IMR-90 (cell line): ENCODE measurements at regions not wholly inside any gene's neighbourhood (a gene's known extent, or its start where the extent isn't known, plus 50 kb on each side); places are given as distances from the start of the nearest gene placed in this dataset.

Experiments
- ATAC-seq: fragments of 200-7000 bp; cut with Tn5 transposase; 2 replicates; pipeline ENCODE4 v1.9.1; 2020; ENCODE audit warnings: low read depth, mild to moderate bottlenecking, moderate library complexity
- BruUV-seq: library from RNA; stranded (reverse); fragments of 400-500 nt; replicated peaks from 2 replicates; lab custom pipeline; 2021; lab: Mats Ljungman, UMichigan
- CTCF ChIA-PET: fragments of 300-600 bp; formaldehyde crosslinking; extraction: SDS; loops from one replicate; lab custom pipeline; 2021; ENCODE audit warnings: antibody characterized with exemption; lab: Yijun Ruan, JAX
- POLR2A ChIA-PET: fragments of 300-600 bp; sonication (Branson Sonifier 250); formaldehyde crosslinking; loops from one replicate; lab custom pipeline; 2022; ENCODE audit warnings: antibody characterized with exemption; ENCODE audit not compliant: unreplicated experiment; lab: Charles Lee
- DNase-seq: peaks from one replicate; pipeline ENCODE4 v3.0.0; 2013
- H2AFZ ChIP-seq: replicated peaks from 2 replicates; pipeline ENCODE3; 2013; ENCODE audit warnings: low read length, mild to moderate bottlenecking; ENCODE audit not compliant: poor library complexity
- H2AK5ac ChIP-seq: 2 replicates; pipeline ENCODE4 v1.6.1; 2013; ENCODE audit warnings: low read depth, low read length, inconsistent platforms
- H2AK9ac ChIP-seq: replicated peaks from 2 replicates; pipeline ENCODE3; 2013; ENCODE audit warnings: mild to moderate bottlenecking, low read depth, low read length, moderate library complexity; ENCODE audit not compliant: poor library complexity
- H2BK120ac ChIP-seq: 2 replicates; pipeline ENCODE4 v1.6.1; 2013; ENCODE audit warnings: low read depth, low read length, inconsistent platforms
- H2BK15ac ChIP-seq: 3 replicates; pipeline ENCODE4 v1.6.1; 2013; ENCODE audit warnings: low read depth, low read length, inconsistent platforms
- H2BK20ac ChIP-seq: 2 replicates; pipeline ENCODE4 v1.6.1; 2013; ENCODE audit warnings: low read depth, mild to moderate bottlenecking, inconsistent platforms, low read length, moderate library complexity
- H2BK5ac ChIP-seq: 2 replicates; pipeline ENCODE4 v1.6.1; 2013; ENCODE audit warnings: mild to moderate bottlenecking, low read depth, low read length, inconsistent platforms; ENCODE audit not compliant: poor library complexity, severe bottlenecking
- H3K14ac ChIP-seq: replicated peaks from 2 replicates; pipeline ENCODE4 v1.6.1; 2013; ENCODE audit warnings: low read depth, low read length, inconsistent platforms
- H3K18ac ChIP-seq: 2 replicates; pipeline ENCODE4 v1.6.1; 2013; ENCODE audit warnings: low read depth, low read length, control low read depth
- H3K23ac ChIP-seq: 2 replicates; pipeline ENCODE4 v1.6.1; 2013; ENCODE audit warnings: low read depth, low read length, inconsistent platforms
- H3K27ac ChIP-seq: 2 replicates; pipeline ENCODE4 v1.5.1; 2013; ENCODE audit warnings: mild to moderate bottlenecking, control low read depth, low read length; ENCODE audit not compliant: insufficient read depth
- H3K27me3 ChIP-seq: 2 replicates; pipeline ENCODE4 v1.6.1; 2013; ENCODE audit warnings: low read length; ENCODE audit not compliant: control insufficient read depth, insufficient read depth
- H3K36me3 ChIP-seq: 2 replicates; pipeline ENCODE4 v1.6.1; 2013; ENCODE audit warnings: low read length, mixed read lengths; ENCODE audit not compliant: control insufficient read depth, insufficient read depth
- H3K4ac ChIP-seq: 2 replicates; pipeline ENCODE4 v1.6.1; 2013; ENCODE audit warnings: low read depth, low read length, inconsistent platforms
- H3K4me1 ChIP-seq: 2 replicates; pipeline ENCODE4 v1.6.1; 2013; ENCODE audit warnings: low read length, mixed read lengths; ENCODE audit not compliant: control insufficient read depth, insufficient read depth
- H3K4me2 ChIP-seq: 2 replicates; pipeline ENCODE4 v1.6.1; 2013; ENCODE audit warnings: low read depth, mild to moderate bottlenecking, control low read depth, low read length, moderate library complexity
- H3K4me3 ChIP-seq: 2 replicates; pipeline ENCODE4 v1.5.1; 2013; ENCODE audit warnings: low read depth, mild to moderate bottlenecking, control low read depth, low read length, moderate library complexity; ENCODE audit not compliant: insufficient read depth
- H3K56ac ChIP-seq: 2 replicates; pipeline ENCODE4 v1.6.1; 2013; ENCODE audit warnings: low read length, inconsistent platforms; ENCODE audit not compliant: insufficient read depth; ENCODE audit errors: extremely low read depth
- H3K79me1 ChIP-seq, 2 experiments: 2 replicates each; pipeline ENCODE4 v1.6.1; 2013; ENCODE audit warnings: low read length in 2 of 2, inconsistent platforms in 1 of 2, low read depth in 1 of 2
- H3K9ac ChIP-seq: 2 replicates; pipeline ENCODE4 v1.6.1; 2013; ENCODE audit warnings: low read depth, low read length, control low read depth
- H3K9me1 ChIP-seq: 2 replicates; pipeline ENCODE4 v1.6.1; 2013; ENCODE audit warnings: low read length, inconsistent platforms; ENCODE audit not compliant: insufficient read depth
- H3K9me3 ChIP-seq: 2 replicates; pipeline ENCODE4 v1.6.1; 2013; ENCODE audit warnings: low read length; ENCODE audit not compliant: control insufficient read depth, insufficient read depth
- H4K20me1 ChIP-seq: 2 replicates; pipeline ENCODE4 v1.6.1; 2013; ENCODE audit warnings: low read length, inconsistent platforms; ENCODE audit not compliant: insufficient read depth
- H4K5ac ChIP-seq: 2 replicates; pipeline ENCODE4 v1.6.1; 2013; ENCODE audit warnings: mild to moderate bottlenecking, low read depth, low read length, control low read depth
- H4K8ac ChIP-seq, 2 experiments: 2 replicates each; pipeline ENCODE4 v1.6.1; 2013; ENCODE audit warnings: low read depth in 2 of 2, low read length in 2 of 2, control low read depth in 1 of 2, inconsistent platforms in 1 of 2
- H4K91ac ChIP-seq: 2 replicates; pipeline ENCODE4 v1.6.1; 2013; ENCODE audit warnings: low read depth, low read length, inconsistent platforms; ENCODE audit not compliant: insufficient read depth
- CHD1 ChIP-seq: IDR thresholded peaks from 2 replicates; pipeline ENCODE4 v1.6.1; 2012; ENCODE audit warnings: low read depth, low read length, improper control_type of control experiment
- WGBS, 2 experiments: methylation state at CpG; one replicate each; pipeline versions ENCODE4 v1.1.5 to v1.1.7; 2013; ENCODE audit warnings: missing lambda C conversion rate in 2 of 2; ENCODE audit not compliant: insufficient read length in 1 of 2; ENCODE audit errors: extremely low coverage in 2 of 2; 5-methylcytosine and 5-hydroxymethylcytosine counted together
- dilution Hi-C: fragments of 300-500 bp; cut with HindIII; formaldehyde crosslinking; loops from one replicate; pipeline ENCODE4 v1.14.3; 2018; ENCODE audit warnings: low sequenced_read_pairs; ENCODE audit not compliant: unreplicated experiment
- in situ Hi-C: fragments of 300-500 bp; cut with MboI; formaldehyde crosslinking; loops from 3 replicates; pipeline ENCODE4 v1.14.3; 2019; ENCODE audit warnings: low sequenced_read_pairs, inconsistent platforms, mixed read lengths
- intact Hi-C: fragments of 100-400 bp; cut with micrococcal nuclease; formaldehyde crosslinking; loops from 2 replicates; pipeline ENCODE4 v1.10.0; 2022

- H3K27me3 ChIP-seq, result no peaks in the 10 kb centered on the region
- no peak overlapping the region for H2BK15ac ChIP-seq
- H3K9me3 ChIP-seq, result no peaks in the 10 kb centered on the region
- WGBS, 2 experiments, result no CpG with 5 or more reads among the region's 4 CpGs
- no peak overlapping the region for H3K27ac ChIP-seq
- H2BK20ac ChIP-seq, result no peak overlapping the region
- BruUV-seq, result no TSS peak
- ChIA-PET CTCF (interaction anchor here (0.6 kb wide), 1 partner anchor 166 kb away, joined by 3 read pairs; no protein-coding TSS in a partner anchor), POLR2A (no interaction called here)
- H3K4me3 ChIP-seq, result no peak overlapping the region
- no peak overlapping the region for H2BK5ac ChIP-seq
- no peaks in the 10 kb centered on the region for H3K36me3 ChIP-seq
- H3K4ac ChIP-seq, result no peak overlapping the region
- no peak overlapping the region for H3K18ac ChIP-seq
- H3K56ac ChIP-seq, result no peak overlapping the region
- H2AK5ac ChIP-seq, result no peak overlapping the region
- no peak overlapping the region for H3K14ac ChIP-seq
- ATAC-seq (no peak), DNase-seq (no peak)
- intact Hi-C loops, result no loop called here
- H2AFZ ChIP-seq, result no peak overlapping the region
- H4K91ac ChIP-seq, result no peak overlapping the region
- in situ Hi-C loops, result no loop called here
- H3K4me1 ChIP-seq, result no peaks in the 10 kb centered on the region
- no peak overlapping the region for H3K4me2 ChIP-seq
- H4K20me1 ChIP-seq, result no peaks in the 10 kb centered on the region
- TF ChIP-seq CHD1, result no peak
- no peak overlapping the region for H4K5ac ChIP-seq
- H3K9ac ChIP-seq, result no peak overlapping the region
- H3K23ac ChIP-seq, result no peak overlapping the region
- dilution Hi-C loops, result no loop called here
- no peak overlapping the region for H2AK9ac ChIP-seq
- no peak overlapping the region for H4K8ac ChIP-seq
- H2BK120ac ChIP-seq, result no peak overlapping the region
- no peaks in the 10 kb centered on the region for H3K79me1 ChIP-seq
- H3K9me1 ChIP-seq, result no peaks in the 10 kb centered on the region
These were observed 1364.0 kb upstream of the SEL1L start for GRCh38 chr14:82897469-82898308.
